B cell (primary cell): ENCODE measurements at regions not wholly inside any gene's neighbourhood (a gene's known extent, or its start where the extent isn't known, plus 50 kb on each side); places are given as distances from the start of the nearest gene placed in this dataset.

Experiments used
- ATAC-seq: fragments of 200-7000 bp; cut with Tn5 transposase; one replicate; pipeline ENCODE4 v1.10.0; 2021; ENCODE audit warnings: low read depth, mild to moderate bottlenecking, moderate number of reproducible peaks, moderate library complexity
- CTCF ChIA-PET: fragments of 350-600 bp; sonication (Branson Sonifier 250); formaldehyde crosslinking; loops from one replicate; lab custom pipeline; 2021; ENCODE audit warnings: antibody characterized with exemption, inconsistent platforms; lab: Charles Lee
- POLR2A ChIA-PET: fragments of 350-600 bp; sonication (Branson Sonifier 250); formaldehyde crosslinking; loops from one replicate; lab custom pipeline; 2021; ENCODE audit warnings: antibody characterized with exemption; lab: Charles Lee
- DNase-seq: peaks from one replicate; pipeline ENCODE4 v3.0.0; 2013
- H2AFZ ChIP-seq: 2 replicates; pipeline ENCODE4 v1.6.1; 2012; ENCODE audit warnings: mild to moderate bottlenecking, low read depth, low read length; ENCODE audit not compliant: insufficient read depth, poor library complexity, severe bottlenecking
- H3K27ac ChIP-seq, 2 donors: 1 replicate in 1 of 2; 2 replicates in 1 of 2; pipeline ENCODE4 v1.5.1; 2012 to 2013; ENCODE audit warnings: low read length in 2 of 2, mild to moderate bottlenecking in 2 of 2, moderate library complexity in 1 of 2
- H3K27me3 ChIP-seq, 4 experiments: fragments of 200-600 bp in 1 of 4; sonication (generic) in 1 of 4; replicated peaks in 1 of 4; 1 replicate in 2 of 4; 2 replicates in 2 of 4; pipeline versions ENCODE4 v1.6.1 to v1.7.0; 2013 to 2016; ENCODE audit warnings: low read length in 3 of 4, mild to moderate bottlenecking in 2 of 4, mixed read lengths in 1 of 4, moderate library complexity in 1 of 4; ENCODE audit not compliant: insufficient read depth in 4 of 4, control insufficient read depth in 3 of 4; ENCODE audit errors: control extremely low read depth in 1 of 4
- H3K36me3 ChIP-seq, 2 experiments: replicated peaks in 1 of 2; 1 replicate in 1 of 2; 2 replicates in 1 of 2; pipeline versions ENCODE4 v1.6.1 to v1.7.1; 2013; ENCODE audit warnings: low read length in 1 of 2; ENCODE audit not compliant: insufficient read depth in 2 of 2, control insufficient read depth in 1 of 2; ENCODE audit errors: control extremely low read depth in 1 of 2, extremely low read depth in 1 of 2
- H3K4me1 ChIP-seq, 2 donors: fragments of 200-600 bp in 1 of 2; sonication (generic) in 1 of 2; 1 replicate in 1 of 2; 2 replicates in 1 of 2; pipeline versions ENCODE4 v1.5.1 to v1.6.1; 2013 to 2017; ENCODE audit warnings: low read length in 2 of 2; ENCODE audit not compliant: control insufficient read depth in 2 of 2, insufficient read depth in 2 of 2
- H3K4me2 ChIP-seq: replicated peaks from 2 replicates; pipeline ENCODE3; 2012; ENCODE audit warnings: mild to moderate bottlenecking, low read depth, low read length; ENCODE audit not compliant: poor library complexity, severe bottlenecking
- H3K4me3 ChIP-seq, 5 experiments: fragments of 200-600 bp in 1 of 5; sonication (generic) in 1 of 5; 1 replicate in 3 of 5; 2 replicates in 2 of 5; pipeline versions ENCODE4 v1.5.1 to v1.7.0; 2011 to 2016; ENCODE audit warnings: low read length in 4 of 5, mild to moderate bottlenecking in 4 of 5, low read depth in 2 of 5, control low read depth in 1 of 5, moderate library complexity in 1 of 5; ENCODE audit not compliant: insufficient read depth in 1 of 5; ENCODE audit errors: control extremely low read depth in 1 of 5, extremely low read depth in 1 of 5
- H3K79me2 ChIP-seq: fragments of 200-600 bp; sonication (generic); one replicate; pipeline ENCODE4 v1.6.0; 2016; ENCODE audit warnings: low read length; ENCODE audit not compliant: control insufficient read depth, insufficient read depth
- H3K9ac ChIP-seq: fragments of 200-600 bp; sonication (generic); 2 replicates; pipeline ENCODE4 v1.6.1; 2017; ENCODE audit warnings: mild to moderate bottlenecking, low read length, moderate library complexity
- H3K9me3 ChIP-seq, 3 donors: one replicate each; pipeline versions ENCODE4 v1.6.1 to v1.7.1; 2013; ENCODE audit warnings: low read length in 2 of 3; ENCODE audit not compliant: control insufficient read depth in 2 of 3, insufficient read depth in 1 of 3; ENCODE audit errors: control extremely low read depth in 1 of 3
- H4K20me1 ChIP-seq: 2 replicates; pipeline ENCODE4 v1.6.0; 2012; ENCODE audit warnings: mild to moderate bottlenecking, low read length; ENCODE audit not compliant: insufficient read depth, control insufficient read depth, poor library complexity, severe bottlenecking
- H3K27ac Mint-ChIP-seq: one replicate; pipeline ENCODE4 v1.8.0; 2021; ENCODE audit warnings: mixed read lengths
- H3K27me3 Mint-ChIP-seq: one replicate; pipeline ENCODE4 v1.8.0; 2021; ENCODE audit warnings: mixed read lengths
- H3K4me1 Mint-ChIP-seq: one replicate; pipeline ENCODE4 v1.8.0; 2021; ENCODE audit warnings: mixed read lengths
- H3K4me3 Mint-ChIP-seq: one replicate; pipeline ENCODE4 v1.8.0; 2021; ENCODE audit warnings: mixed read lengths
- H3K9me3 Mint-ChIP-seq: one replicate; pipeline ENCODE4 v1.8.0; 2022; ENCODE audit warnings: mixed read lengths; ENCODE audit not compliant: insufficient read depth
- EZH2 ChIP-seq: IDR thresholded peaks from 2 replicates; pipeline ENCODE4 v1.6.1; 2012; ENCODE audit warnings: borderline replicate concordance, low read depth, mild to moderate bottlenecking, moderate library complexity, low read length; ENCODE audit not compliant: insufficient read depth, poor library complexity, severe bottlenecking
- WGBS: methylation state at CpG from one replicate; pipeline ENCODE4 v1.1.5; 2013; ENCODE audit warnings: missing lambda C conversion rate; ENCODE audit not compliant: insufficient coverage; 5-methylcytosine and 5-hydroxymethylcytosine counted together
- intact Hi-C: fragments of 100-400 bp; cut with micrococcal nuclease; formaldehyde crosslinking; loops from one replicate; pipeline ENCODE4 v1.10.0; 2022
- TF ChIP-seq, protein P1 (sequence below): fragments of 200-600 bp; IDR thresholded peaks from one replicate; pipeline ENCODE4 v1.8.0; 2022; ENCODE audit warnings: antibody characterized with exemption, mild to moderate bottlenecking

- H3K9ac ChIP-seq = no peak overlapping the region
- H4K20me1 ChIP-seq = no peaks in the 10 kb centered on the region
- WGBS = no CpG with 5 or more reads among the region's 1 CpG
- Mint-ChIP-seq H3K9me3 (no peaks in the 10 kb centered on the region), H3K27me3 (peaks cover 4% of the 10 kb centered on the region), H3K4me1 (no peaks in the 10 kb centered on the region), H3K4me3 (no peak overlapping the region), H3K27ac (no peak overlapping the region)
- H3K27ac ChIP-seq = no peak overlapping the region
- no peak overlapping the region for H3K4me3 ChIP-seq
- no peaks in the 10 kb centered on the region for H3K79me2 ChIP-seq
- intact Hi-C loops = no loop called here
- H3K27me3 ChIP-seq = no peaks in the 10 kb centered on the region
- POLR2A ChIA-PET = no interaction called here
- H3K4me2 ChIP-seq = no peak overlapping the region
- H3K36me3 ChIP-seq = no peaks in the 10 kb centered on the region
- H2AFZ ChIP-seq = no peak overlapping the region
- no peak for ATAC-seq
- CTCF ChIA-PET = no interaction called here
- TF ChIP-seq EZH2 = no peak
- TF ChIP-seq, protein P1, sequence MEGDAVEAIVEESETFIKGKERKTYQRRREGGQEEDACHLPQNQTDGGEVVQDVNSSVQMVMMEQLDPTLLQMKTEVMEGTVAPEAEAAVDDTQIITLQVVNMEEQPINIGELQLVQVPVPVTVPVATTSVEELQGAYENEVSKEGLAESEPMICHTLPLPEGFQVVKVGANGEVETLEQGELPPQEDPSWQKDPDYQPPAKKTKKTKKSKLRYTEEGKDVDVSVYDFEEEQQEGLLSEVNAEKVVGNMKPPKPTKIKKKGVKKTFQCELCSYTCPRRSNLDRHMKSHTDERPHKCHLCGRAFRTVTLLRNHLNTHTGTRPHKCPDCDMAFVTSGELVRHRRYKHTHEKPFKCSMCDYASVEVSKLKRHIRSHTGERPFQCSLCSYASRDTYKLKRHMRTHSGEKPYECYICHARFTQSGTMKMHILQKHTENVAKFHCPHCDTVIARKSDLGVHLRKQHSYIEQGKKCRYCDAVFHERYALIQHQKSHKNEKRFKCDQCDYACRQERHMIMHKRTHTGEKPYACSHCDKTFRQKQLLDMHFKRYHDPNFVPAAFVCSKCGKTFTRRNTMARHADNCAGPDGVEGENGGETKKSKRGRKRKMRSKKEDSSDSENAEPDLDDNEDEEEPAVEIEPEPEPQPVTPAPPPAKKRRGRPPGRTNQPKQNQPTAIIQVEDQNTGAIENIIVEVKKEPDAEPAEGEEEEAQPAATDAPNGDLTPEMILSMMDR = no peak
- DNase-seq = no peak
- H3K9me3 ChIP-seq = no peaks in the 10 kb centered on the region
- H3K4me1 ChIP-seq = no peaks in the 10 kb centered on the region
Measured at GRCh38 chr12:85441741-85442140, 161.7 kb downstream of the ALX1 start.

DNA sequence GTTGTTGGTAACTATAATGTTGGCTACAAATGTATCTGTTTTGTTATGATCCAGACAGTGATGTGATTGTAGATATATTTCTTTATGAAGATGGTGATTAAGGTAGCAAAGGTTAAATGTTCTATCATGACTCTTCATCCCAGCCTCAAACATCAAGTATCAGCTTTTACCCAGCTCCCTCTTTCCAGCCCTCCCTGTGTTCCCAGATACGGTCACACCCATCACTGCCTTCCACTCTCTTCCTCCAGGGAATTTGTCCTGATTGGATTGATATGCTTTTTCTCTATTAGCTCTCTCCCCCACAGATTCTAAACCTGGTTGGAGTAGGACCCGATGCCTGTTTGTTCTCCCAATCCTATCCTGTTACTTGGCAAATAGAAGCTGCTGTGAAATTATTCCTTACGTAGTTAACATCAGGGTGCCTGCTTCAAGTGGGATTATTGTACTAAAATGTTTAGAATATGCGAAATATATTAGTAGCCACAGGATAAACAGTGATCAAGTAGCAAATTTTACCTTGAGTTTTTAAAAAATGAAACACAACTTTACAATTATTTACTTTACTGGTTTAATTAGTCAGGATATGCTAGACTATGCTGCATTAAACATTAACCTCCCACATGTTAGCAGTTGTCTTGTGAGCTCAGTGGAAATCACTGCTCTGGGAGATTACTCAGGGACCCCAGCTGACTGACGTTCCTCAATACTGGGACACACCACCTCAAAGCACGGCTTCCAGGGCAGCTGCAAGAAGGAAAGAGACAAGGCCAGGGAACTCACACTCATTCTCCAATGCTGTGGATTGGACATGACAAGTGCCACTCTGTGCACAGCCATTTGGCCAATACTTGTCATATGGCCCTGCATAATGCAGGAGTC, 165.3 kb downstream of the ALX1 start:
- H2AFZ ChIP-seq = no peak overlapping the region
- DNase-seq (no peak), ATAC-seq (no peak)
- H3K27me3 Mint-ChIP-seq = peaks cover 4% of the 10 kb centered on the region
- H3K4me3 ChIP-seq = no peak overlapping the region
- H3K9ac ChIP-seq = no peak overlapping the region
- POLR2A ChIA-PET = no interaction called here
- H3K9me3 Mint-ChIP-seq = no peaks in the 10 kb centered on the region
- intact Hi-C loops = no loop called here
- no peak overlapping the region for H3K27ac ChIP-seq
- no peaks in the 10 kb centered on the region for H3K79me2 ChIP-seq
- no peaks in the 10 kb centered on the region for H3K36me3 ChIP-seq
- no peak overlapping the region for H3K4me2 ChIP-seq
- no peak overlapping the region for H3K27ac Mint-ChIP-seq
- CTCF ChIA-PET = no interaction called here
- TF ChIP-seq, protein P1 = no peak
- TF ChIP-seq EZH2 = no peak
- H3K4me1 Mint-ChIP-seq = no peaks in the 10 kb centered on the region
- no peaks in the 10 kb centered on the region for H4K20me1 ChIP-seq
- no peaks in the 10 kb centered on the region for H3K9me3 ChIP-seq
- no peaks in the 10 kb centered on the region for H3K27me3 ChIP-seq
- no peaks in the 10 kb centered on the region for H3K4me1 ChIP-seq
- WGBS = 94% methylated on average over 2 of the region's 6 CpGs
- no peak overlapping the region for H3K4me3 Mint-ChIP-seq
